Smooth muscle cell (in vitro differentiated cells): ENCODE measurements at regions not wholly inside any gene's neighbourhood (a gene's known extent, or its start where the extent isn't known, plus 50 kb on each side); places are given as distances from the start of the nearest gene placed in this dataset.

Experiments
- DNase-seq: peaks from one replicate; lab custom pipeline; 2025; ENCODE audit not compliant: unreplicated experiment; lab: John Stamatoyannopoulos, UW
- H2AFZ ChIP-seq: fragments of 200-600 bp; sonication (generic); 2 replicates; pipeline ENCODE4 v1.6.0; 2016; ENCODE audit warnings: antibody characterized with exemption, low read depth, mild to moderate bottlenecking
- H3F3A ChIP-seq: fragments of 200-600 bp; sonication (generic); 2 replicates; pipeline ENCODE4 v1.6.0; 2017; ENCODE audit warnings: antibody characterized with exemption, low read depth
- H3K27ac ChIP-seq: fragments of 200-600 bp; sonication (generic); 2 replicates; pipeline ENCODE4 v1.5.1; 2016; ENCODE audit warnings: low read depth, mild to moderate bottlenecking
- H3K27me3 ChIP-seq: fragments of 200-600 bp; sonication (generic); 2 replicates; pipeline ENCODE4 v1.6.1; 2016; ENCODE audit warnings: low read depth, mild to moderate bottlenecking
- H3K36me3 ChIP-seq: fragments of 200-600 bp; sonication (generic); 2 replicates; pipeline ENCODE4 v1.5.1; 2016; ENCODE audit warnings: low read depth
- H3K4me1 ChIP-seq: fragments of 200-600 bp; sonication (generic); 2 replicates; pipeline ENCODE4 v1.5.1; 2016; ENCODE audit warnings: low read depth
- H3K4me2 ChIP-seq: fragments of 200-600 bp; sonication (generic); 2 replicates; pipeline ENCODE4 v1.6.0; 2016; ENCODE audit warnings: mild to moderate bottlenecking
- H3K4me3 ChIP-seq: fragments of 200-600 bp; sonication (generic); 2 replicates; pipeline ENCODE4 v1.5.1; 2016; ENCODE audit warnings: mild to moderate bottlenecking
- H3K79me2 ChIP-seq: fragments of 200-600 bp; sonication (generic); 2 replicates; pipeline ENCODE4 v1.6.0; 2016; ENCODE audit warnings: low read depth, mild to moderate bottlenecking
- H3K9ac ChIP-seq: fragments of 200-600 bp; sonication (generic); 2 replicates; pipeline ENCODE4 v1.6.0; 2016; ENCODE audit warnings: low read depth
- H3K9me3 ChIP-seq: fragments of 200-600 bp; sonication (generic); replicated peaks from 2 replicates; pipeline ENCODE4 v1.5.1; 2016; ENCODE audit warnings: low read depth
- H4K20me1 ChIP-seq: fragments of 200-600 bp; sonication (generic); 2 replicates; pipeline ENCODE4 v1.6.0; 2016; ENCODE audit warnings: low read depth
- WGBS: methylation state at CpG from one replicate; pipeline ENCODE4 v1.1.7; 2016; ENCODE audit warnings: low lambda C conversion rate; 5-methylcytosine and 5-hydroxymethylcytosine counted together
- TF ChIP-seq, protein P1 (sequence below): fragments of 200-600 bp; sonication (generic); IDR thresholded peaks from 2 replicates; pipeline ENCODE4 v1.5.1; 2017; ENCODE audit warnings: borderline replicate concordance, mild to moderate bottlenecking, antibody characterized with exemption; ENCODE audit not compliant: insufficient read depth, poor library complexity, severe bottlenecking

DNA sequence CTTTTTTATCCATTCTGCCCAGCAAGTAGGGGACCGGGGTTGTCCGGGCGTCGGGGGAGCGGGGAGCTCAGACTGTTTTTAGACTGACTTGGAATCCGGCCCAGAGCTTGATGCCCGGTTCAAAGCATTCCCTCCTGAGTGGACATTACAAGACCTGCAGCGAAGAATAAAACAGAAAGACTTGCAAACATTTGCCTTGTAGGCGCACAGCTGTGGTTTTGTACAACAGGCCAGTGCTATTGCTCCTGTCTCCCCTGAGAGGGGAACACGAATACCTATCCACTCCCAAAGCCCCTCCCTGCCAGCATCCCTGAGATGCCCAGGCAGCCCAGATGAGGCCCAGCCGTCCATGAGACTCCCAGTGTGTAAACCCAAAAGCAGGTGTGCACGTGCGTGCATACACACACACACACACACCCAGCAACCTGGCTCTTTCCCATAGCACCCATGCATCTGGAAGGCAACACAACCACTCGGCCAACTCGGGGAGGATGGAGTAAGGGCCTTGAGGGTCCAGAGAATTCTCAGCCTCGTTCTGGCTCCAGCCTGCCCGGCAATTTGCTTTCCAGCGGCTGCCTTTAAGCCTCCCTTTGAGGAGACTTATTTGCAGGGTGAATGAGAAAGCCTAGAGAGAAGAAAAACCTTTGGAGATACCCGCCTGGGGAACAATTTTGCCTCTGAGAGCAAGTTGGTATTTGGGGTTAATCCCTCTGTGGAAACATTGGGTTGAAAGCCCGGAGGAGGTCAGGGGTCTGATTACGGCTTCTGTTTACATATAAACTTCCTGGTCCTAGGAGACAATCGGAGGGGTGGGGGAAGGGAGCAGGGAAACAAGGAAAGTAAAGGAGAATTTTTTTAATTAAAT is 161.0 kb upstream of the HES1 start:
- H3F3A ChIP-seq = peaks cover 34% of the 10 kb centered on the region
- no peak for DNase-seq
- TF ChIP-seq, protein P1, sequence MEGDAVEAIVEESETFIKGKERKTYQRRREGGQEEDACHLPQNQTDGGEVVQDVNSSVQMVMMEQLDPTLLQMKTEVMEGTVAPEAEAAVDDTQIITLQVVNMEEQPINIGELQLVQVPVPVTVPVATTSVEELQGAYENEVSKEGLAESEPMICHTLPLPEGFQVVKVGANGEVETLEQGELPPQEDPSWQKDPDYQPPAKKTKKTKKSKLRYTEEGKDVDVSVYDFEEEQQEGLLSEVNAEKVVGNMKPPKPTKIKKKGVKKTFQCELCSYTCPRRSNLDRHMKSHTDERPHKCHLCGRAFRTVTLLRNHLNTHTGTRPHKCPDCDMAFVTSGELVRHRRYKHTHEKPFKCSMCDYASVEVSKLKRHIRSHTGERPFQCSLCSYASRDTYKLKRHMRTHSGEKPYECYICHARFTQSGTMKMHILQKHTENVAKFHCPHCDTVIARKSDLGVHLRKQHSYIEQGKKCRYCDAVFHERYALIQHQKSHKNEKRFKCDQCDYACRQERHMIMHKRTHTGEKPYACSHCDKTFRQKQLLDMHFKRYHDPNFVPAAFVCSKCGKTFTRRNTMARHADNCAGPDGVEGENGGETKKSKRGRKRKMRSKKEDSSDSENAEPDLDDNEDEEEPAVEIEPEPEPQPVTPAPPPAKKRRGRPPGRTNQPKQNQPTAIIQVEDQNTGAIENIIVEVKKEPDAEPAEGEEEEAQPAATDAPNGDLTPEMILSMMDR = no peak
- 26% methylated on average over 22 of the region's 22 CpGs for WGBS
- peak overlapping the region; percentile 88 for H3K9ac ChIP-seq
- no peaks in the 10 kb centered on the region for H4K20me1 ChIP-seq
- H3K4me1 ChIP-seq = peaks cover 72% of the 10 kb centered on the region
- peak overlapping the region; percentile 76 for H3K4me2 ChIP-seq
- no peaks in the 10 kb centered on the region for H3K79me2 ChIP-seq
- H2AFZ ChIP-seq = no peak overlapping the region
- no peak overlapping the region for H3K4me3 ChIP-seq
- no peaks in the 10 kb centered on the region for H3K9me3 ChIP-seq
- H3K36me3 ChIP-seq = no peaks in the 10 kb centered on the region
- H3K27me3 ChIP-seq = no peaks in the 10 kb centered on the region
- H3K27ac ChIP-seq = peak overlapping the region; percentile 95

DNA sequence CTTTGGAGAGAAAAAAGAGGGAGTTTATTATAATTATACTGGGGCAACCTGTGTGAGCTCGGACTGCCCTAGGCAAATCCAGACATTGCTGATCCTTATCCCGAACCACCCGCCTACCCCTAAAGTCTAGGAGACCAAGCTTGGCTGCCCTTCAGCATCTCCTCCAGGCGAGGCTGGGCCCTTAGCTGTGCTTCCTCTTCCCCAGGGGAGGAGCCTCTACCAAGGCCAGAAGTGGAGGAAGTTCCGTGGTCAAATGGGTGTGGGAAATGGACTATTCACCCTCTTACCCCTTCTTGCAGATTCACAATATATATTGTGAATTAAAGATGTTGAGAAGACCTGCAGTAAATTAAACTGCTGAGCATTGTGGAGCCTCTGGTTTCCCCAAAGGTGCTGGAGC is 158.3 kb upstream of the HES1 start:
- TF ChIP-seq, protein P1 = no peak
- Histone ChIP-seq H3K36me3 (no peaks in the 10 kb centered on the region), H3K4me3 (no peak overlapping the region), H3K27me3 (no peaks in the 10 kb centered on the region), H3K4me2 (no peak overlapping the region), H3K9ac (no peak overlapping the region), H4K20me1 (no peaks in the 10 kb centered on the region), H3K79me2 (no peaks in the 10 kb centered on the region), H3F3A (peaks cover 16% of the 10 kb centered on the region), H2AFZ (no peak overlapping the region), H3K4me1 (peaks cover 56% of the 10 kb centered on the region), H3K9me3 (no peaks in the 10 kb centered on the region), H3K27ac (no peak overlapping the region)
- no peak for DNase-seq
- WGBS = 90% methylated on average over 5 of the region's 5 CpGs

DNA sequence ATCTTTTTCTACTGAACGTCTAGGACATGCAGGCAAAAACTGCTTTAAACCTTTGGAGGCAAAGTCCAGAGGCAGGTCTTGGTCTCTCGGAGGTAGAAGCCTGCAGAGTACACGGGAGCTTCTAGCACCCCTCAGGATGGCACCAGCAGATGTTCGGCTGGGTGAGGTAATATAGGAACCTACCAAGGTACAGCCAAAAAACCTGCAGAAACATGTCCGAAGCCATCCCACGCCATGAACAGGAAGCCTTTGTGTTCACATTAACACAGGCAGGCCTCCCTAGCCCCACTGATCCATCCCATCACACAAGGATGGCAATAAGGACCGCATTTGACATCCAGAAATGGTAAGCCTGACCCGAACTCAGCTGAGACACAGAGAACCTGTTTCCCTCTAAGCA is 157.9 kb upstream of the HES1 start:
- Histone ChIP-seq H2AFZ (no peak overlapping the region), H3K4me2 (no peak overlapping the region), H3K4me3 (no peak overlapping the region), H3K79me2 (no peaks in the 10 kb centered on the region), H3F3A (peaks cover 12% of the 10 kb centered on the region), H3K9ac (no peak overlapping the region), H3K27ac (no peak overlapping the region), H3K36me3 (no peaks in the 10 kb centered on the region), H3K27me3 (no peaks in the 10 kb centered on the region), H3K9me3 (no peaks in the 10 kb centered on the region), H3K4me1 (peaks cover 52% of the 10 kb centered on the region), H4K20me1 (no peaks in the 10 kb centered on the region)
- TF ChIP-seq, protein P1 = no peak
- DNase-seq = no peak
- WGBS = 96% methylated on average over 8 of the region's 8 CpGs

DNA sequence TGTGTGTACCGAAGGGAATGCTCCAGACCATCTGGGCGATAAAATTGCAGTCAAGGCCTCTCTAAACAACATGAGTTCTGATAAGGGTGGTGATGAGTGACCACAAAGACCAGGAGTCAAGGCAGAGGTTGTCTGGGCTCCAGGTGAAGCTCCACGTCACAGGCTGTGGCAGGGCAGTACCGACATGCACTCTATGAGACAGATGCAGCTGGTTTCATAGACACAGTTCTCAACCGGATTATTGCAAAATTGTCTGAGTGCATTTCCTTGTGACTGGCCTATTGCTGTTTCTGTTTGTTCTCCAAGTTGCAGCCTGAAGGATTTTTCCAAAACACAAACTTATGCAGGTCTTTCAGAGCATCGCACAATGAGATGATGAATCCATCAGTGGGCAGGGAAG is 157.5 kb upstream of the HES1 start:
- TF ChIP-seq, protein P1 = no peak
- Histone ChIP-seq H3K4me2 (peak overlapping the region; percentile 42), H3K4me1 (peaks cover 47% of the 10 kb centered on the region), H3F3A (peaks cover 9% of the 10 kb centered on the region), H3K9ac (no peak overlapping the region), H3K27me3 (no peaks in the 10 kb centered on the region), H3K79me2 (no peaks in the 10 kb centered on the region), H3K9me3 (no peaks in the 10 kb centered on the region), H3K36me3 (no peaks in the 10 kb centered on the region), H3K4me3 (no peak overlapping the region), H3K27ac (peak overlapping the region; percentile 18), H2AFZ (no peak overlapping the region), H4K20me1 (no peaks in the 10 kb centered on the region)
- 32% methylated on average over 6 of the region's 6 CpGs for WGBS
- DNase-seq = no peak
